Non-pigmented ciliary epithelial cell (primary cell): ENCODE measurements at regions not wholly inside any gene's neighbourhood (a gene's known extent, or its start where the extent isn't known, plus 50 kb on each side); places are given as distances from the start of the nearest gene placed in this dataset.

Experiments used
- DNase-seq: peaks from one replicate; pipeline ENCODE4 v3.0.0-alpha.2; 2010; ENCODE audit warnings: low read depth

DNA sequence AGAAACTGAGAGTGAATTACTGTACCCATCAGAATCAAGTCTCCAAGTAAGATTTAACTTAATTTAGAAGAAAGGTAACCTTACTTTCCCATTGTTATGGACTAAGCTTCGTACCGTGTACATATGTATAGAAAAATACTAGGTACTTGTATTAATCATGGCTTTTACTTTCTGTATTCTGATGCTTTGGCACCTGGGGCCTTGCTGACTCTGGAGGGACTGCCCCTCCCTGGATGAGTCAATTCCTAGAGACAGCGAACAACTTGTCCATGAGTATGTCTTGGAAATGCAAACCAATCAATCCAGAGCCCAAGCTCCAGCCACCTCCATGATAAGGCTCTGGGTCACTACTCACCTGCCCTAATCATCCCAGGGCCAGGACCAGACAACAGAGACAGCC lies 50.0 kb upstream of the DGKG start:
- no peak for DNase-seq
